ENCODE measurements at regions not wholly inside any gene's neighbourhood (a gene's known extent, or its start where the extent isn't known, plus 50 kb on each side); places are given as distances from the start of the nearest gene placed in this dataset.

GRCh38 chr9:79046401-79046800 lies 525.4 kb upstream of the TLE4 start:
- Mint-ChIP-seq H3K4me1 (ENCODE audit: unreplicated experiment) (peaks cover 3% of the 10 kb centered on the region), H3K9me3 (ENCODE audit: unreplicated experiment) (no peaks in the 10 kb centered on the region), H3K27me3 (ENCODE audit: unreplicated experiment) (no peaks in the 10 kb centered on the region), H3K36me3 (ENCODE audit: low read depth, unreplicated experiment) (no peaks in the 10 kb centered on the region), H3K4me3 (ENCODE audit: unreplicated experiment) (no peak overlapping the region), H3K27ac (ENCODE audit: unreplicated experiment) (no peak overlapping the region)
- TF ChIP-seq CTCF (IDR thresholded peaks at IDR 0.05; ENCODE audit: unreplicated experiment): no peak
- no peak for DNase-seq (ENCODE audit: low spot score)

GRCh38 chr9:79049371-79049770 lies 522.4 kb upstream of the TLE4 start:
- no peak for TF ChIP-seq CTCF (IDR thresholded peaks at IDR 0.05; ENCODE audit: unreplicated experiment)
- Mint-ChIP-seq H3K4me3 (ENCODE audit: unreplicated experiment) (no peak overlapping the region), H3K27me3 (ENCODE audit: unreplicated experiment) (no peaks in the 10 kb centered on the region), H3K27ac (ENCODE audit: unreplicated experiment) (peak overlapping the region; percentile 31), H3K4me1 (ENCODE audit: unreplicated experiment) (peaks cover 7% of the 10 kb centered on the region), H3K36me3 (ENCODE audit: low read depth, unreplicated experiment) (no peaks in the 10 kb centered on the region), H3K9me3 (ENCODE audit: unreplicated experiment) (no peaks in the 10 kb centered on the region)
- no peak for DNase-seq (ENCODE audit: low spot score)

GRCh38 chr9:79053598-79053997 lies 518.2 kb upstream of the TLE4 start:
- Mint-ChIP-seq H3K27ac (ENCODE audit: unreplicated experiment) (no peak overlapping the region), H3K4me3 (ENCODE audit: unreplicated experiment) (no peak overlapping the region), H3K27me3 (ENCODE audit: unreplicated experiment) (no peaks in the 10 kb centered on the region), H3K36me3 (ENCODE audit: low read depth, unreplicated experiment) (no peaks in the 10 kb centered on the region), H3K4me1 (ENCODE audit: unreplicated experiment) (peaks cover 6% of the 10 kb centered on the region), H3K9me3 (ENCODE audit: unreplicated experiment) (no peaks in the 10 kb centered on the region)
- TF ChIP-seq CTCF (IDR thresholded peaks at IDR 0.05; ENCODE audit: unreplicated experiment): no peak
- no peak for DNase-seq (ENCODE audit: low spot score)

- H3K27ac Mint-ChIP-seq (ENCODE audit: unreplicated experiment): no peak overlapping the region
- no peaks in the 10 kb centered on the region for H3K9me3 Mint-ChIP-seq (ENCODE audit: unreplicated experiment)
- no peak overlapping the region for H3K4me3 Mint-ChIP-seq (ENCODE audit: unreplicated experiment)
- no peak for TF ChIP-seq CTCF (IDR thresholded peaks at IDR 0.05; ENCODE audit: unreplicated experiment)
- no peak for DNase-seq (ENCODE audit: low spot score)
- peaks cover 6% of the 10 kb centered on the region for H3K4me1 Mint-ChIP-seq (ENCODE audit: unreplicated experiment)
- H3K36me3 Mint-ChIP-seq (ENCODE audit: low read depth, unreplicated experiment): no peaks in the 10 kb centered on the region
- H3K27me3 Mint-ChIP-seq (ENCODE audit: unreplicated experiment): no peaks in the 10 kb centered on the region
Observed at GRCh38 chr9:79054500-79054899, 517.3 kb upstream of the TLE4 start.

GRCh38 chr9:79056041-79056440 lies 515.7 kb upstream of the TLE4 start:
- no peak for TF ChIP-seq CTCF (IDR thresholded peaks at IDR 0.05; ENCODE audit: unreplicated experiment)
- no peak for DNase-seq (ENCODE audit: low spot score)

More at GRCh38 chr9:79056041-79056440, 515.7 kb upstream of the TLE4 start:
- H3K27me3 Mint-ChIP-seq (ENCODE audit: unreplicated experiment): no peaks in the 10 kb centered on the region
- no peaks in the 10 kb centered on the region for H3K36me3 Mint-ChIP-seq (ENCODE audit: low read depth, unreplicated experiment)
- no peak overlapping the region for H3K27ac Mint-ChIP-seq (ENCODE audit: unreplicated experiment)
- H3K9me3 Mint-ChIP-seq (ENCODE audit: unreplicated experiment): no peaks in the 10 kb centered on the region
- H3K4me3 Mint-ChIP-seq (ENCODE audit: unreplicated experiment): no peak overlapping the region
- peaks cover 6% of the 10 kb centered on the region for H3K4me1 Mint-ChIP-seq (ENCODE audit: unreplicated experiment)
